ENCODE measurements at regions not wholly inside any gene's neighbourhood (a gene's known extent, or its start where the extent isn't known, plus 50 kb on each side); places are given as distances from the start of the nearest gene placed in this dataset.

- no peak for TF ChIP-seq MAX (IDR thresholded peaks at IDR 0.05; ENCODE audit: low read depth)
- no peak for TF ChIP-seq USF1 (IDR thresholded peaks at IDR 0.05; ENCODE audit: borderline replicate concordance, low read depth)
- no peak for TF ChIP-seq CTCF (IDR thresholded peaks at IDR 0.05)
- no peak for TF ChIP-seq USF2 (IDR thresholded peaks at IDR 0.05; ENCODE audit: borderline replicate concordance, low read depth, low read length)
- TF ChIP-seq FOXM1 (IDR thresholded peaks at IDR 0.05; ENCODE audit: low read depth): no peak
- peak in 1 of 2 experiments; percentile 71; a peak in 1 of 4 replicates for TF ChIP-seq EP300 (IDR thresholded peaks at IDR 0.05; ENCODE audit: borderline replicate concordance in 1 of 2, low read depth in 1 of 2, low read length in 1 of 2)
- TF ChIP-seq EZH2phosphoT487 (IDR thresholded peaks at IDR 0.05; ENCODE audit: borderline replicate concordance, low read depth): no peak
- no peak for TF ChIP-seq RFX5 (IDR thresholded peaks at IDR 0.05; ENCODE audit: low read length)
- TF ChIP-seq NRF1 (IDR thresholded peaks at IDR 0.05; ENCODE audit: low read depth, low read length): no peak
- peak; percentile 40; the same call in 1 of the 2 replicates for TF ChIP-seq PBX3 (IDR thresholded peaks at IDR 0.05)
- TF ChIP-seq IRF3 (IDR thresholded peaks at IDR 0.05; ENCODE audit: low read depth, low read length): no peak
- TF ChIP-seq REST (IDR thresholded peaks at IDR 0.05; ENCODE audit: low read depth, low read length): no peak
Observed at GRCh38 chr1:214838351-214838750, 235.4 kb downstream of the CENPF start.

All from SK-N-SH (cell line).